NCI-H2081 (cell line): ENCODE measurements at regions not wholly inside any gene's neighbourhood (a gene's known extent, or its start where the extent isn't known, plus 50 kb on each side); places are given as distances from the start of the nearest gene placed in this dataset.
"Not testable (repeated sequence)": the region's sequence is repeated elsewhere in the genome, so short reads cannot be mapped to it uniquely, and the experiment has no call there.

ENCODE experiments used
- DNase-seq, 2 experiments: peaks; one replicate each; lab custom pipeline; 2025; lab: John Stamatoyannopoulos, UW

GRCh38 chr17:64800987-64801386 lies 118.3 kb downstream of the LRRC37A3 start:
- DNase-seq = not testable (repeated sequence)

GRCh38 chr17:64800361-64800895 lies 118.8 kb downstream of the LRRC37A3 start:
- DNase-seq = not testable (repeated sequence)

DNA sequence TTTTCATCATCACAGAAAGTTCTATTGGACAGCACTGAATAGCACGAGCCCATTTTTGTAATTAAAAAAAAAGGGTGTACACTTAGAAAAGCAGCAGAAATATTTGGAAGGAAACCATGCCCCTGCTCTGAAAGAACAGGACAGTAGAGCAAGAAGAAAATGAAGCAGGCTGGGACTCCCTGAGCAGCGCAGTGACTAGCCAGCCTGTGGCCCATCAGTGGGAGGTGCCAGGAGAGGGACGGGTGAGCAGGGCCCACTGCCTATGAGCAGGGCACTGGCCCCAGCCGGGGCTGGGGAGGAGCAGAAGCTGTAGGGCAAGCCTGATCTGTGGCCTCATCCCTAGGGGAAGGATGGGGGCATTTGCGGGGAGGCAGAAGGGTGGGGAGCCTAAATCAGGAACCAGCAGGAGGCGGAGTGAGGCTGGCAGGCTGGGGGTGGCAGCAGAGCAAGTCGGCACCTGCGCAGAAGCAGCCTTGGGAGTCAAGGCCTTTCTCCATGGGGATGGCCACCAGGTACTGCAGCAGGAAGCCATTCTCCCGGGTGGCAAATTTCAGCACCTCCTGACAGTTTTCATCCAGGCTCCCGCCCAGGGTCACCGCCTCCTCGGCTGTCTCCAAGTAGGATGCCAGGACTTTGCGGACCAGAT lies 119.6 kb downstream of the LRRC37A3 start:
- not testable (repeated sequence) for DNase-seq

DNA sequence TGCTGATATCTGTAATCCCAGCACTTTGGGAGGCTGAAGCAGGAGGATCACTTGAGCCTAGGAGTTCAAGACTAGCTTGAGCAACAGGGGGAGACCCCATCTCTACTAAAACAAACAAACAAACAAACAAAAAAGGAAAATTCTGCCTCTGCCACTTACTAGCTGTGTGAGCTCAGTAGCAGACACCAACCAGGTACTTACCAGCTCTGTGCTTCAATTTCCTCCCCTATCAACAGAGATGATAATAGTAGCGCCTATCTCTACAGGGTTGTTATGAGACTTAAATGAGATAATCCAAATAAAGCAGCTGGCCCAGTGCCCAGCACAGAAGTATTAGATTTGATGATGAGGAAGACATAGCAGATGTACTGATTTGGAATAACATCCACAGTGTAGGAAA lies 120.3 kb downstream of the LRRC37A3 start:
- not testable (repeated sequence) for DNase-seq

DNA sequence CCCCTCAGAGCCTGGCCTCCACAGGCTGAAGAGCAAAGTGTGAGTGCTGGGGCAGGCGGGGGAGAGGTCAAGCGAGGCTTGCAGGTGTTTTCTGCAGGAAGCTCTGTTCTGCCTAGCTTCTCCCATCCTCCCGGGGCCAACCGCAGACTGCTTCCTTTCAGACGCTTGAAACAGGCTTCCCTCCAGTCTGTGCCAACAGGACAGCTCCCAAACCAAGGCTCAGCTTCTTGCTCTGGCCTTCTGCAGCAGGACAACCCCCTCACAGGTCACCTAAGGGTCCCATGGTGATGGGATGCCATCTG lies 120.8 kb downstream of the LRRC37A3 start:
- not testable (repeated sequence) for DNase-seq

- DNase-seq = not testable (repeated sequence)
These were observed 121.4 kb downstream of the LRRC37A3 start for GRCh38 chr17:64797746-64798488.

DNA sequence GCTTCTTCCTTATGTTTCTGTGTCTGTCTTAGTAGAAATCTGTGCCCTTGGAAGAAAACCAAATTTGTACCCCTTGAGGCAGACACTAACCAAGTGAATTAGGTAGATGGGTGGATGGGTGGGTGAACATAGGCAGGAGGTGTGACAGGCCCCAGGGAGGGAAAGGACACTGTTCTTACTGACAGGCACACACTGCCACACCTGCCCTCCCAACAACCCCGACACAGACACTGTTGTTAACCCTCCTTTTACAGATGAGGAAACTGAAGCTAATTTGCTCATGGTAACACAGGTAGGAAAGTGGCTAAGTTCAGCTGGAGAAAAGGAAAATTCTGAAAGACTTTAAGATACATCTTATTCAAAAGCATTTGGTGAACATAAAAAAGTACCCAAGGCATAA lies 123.9 kb downstream of the LRRC37A3 start:
- not testable (repeated sequence) for DNase-seq

- DNase-seq = not testable (repeated sequence)
These were observed 124.6 kb downstream of the LRRC37A3 start for GRCh38 chr17:64794548-64795274.

DNA sequence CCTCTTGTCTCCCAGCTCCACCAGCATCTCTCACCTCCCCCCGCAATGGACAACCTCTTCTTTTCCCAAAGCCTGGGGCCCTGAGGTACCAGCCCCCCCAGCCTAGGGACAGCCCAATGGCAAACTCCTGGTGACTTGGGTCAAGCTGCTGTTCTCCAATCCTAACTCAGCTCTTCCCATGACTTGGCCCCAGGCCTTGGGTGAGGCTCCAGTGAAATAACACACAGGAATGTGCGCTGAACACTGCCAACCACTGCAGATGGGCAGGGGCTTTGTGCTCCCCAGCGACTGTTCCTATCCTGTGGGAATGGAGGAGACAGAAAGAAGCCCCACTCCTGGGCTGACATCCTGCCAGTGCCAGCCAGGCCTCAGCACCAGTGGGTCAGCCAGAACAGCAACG lies 125.2 kb downstream of the LRRC37A3 start:
- not testable (repeated sequence) for DNase-seq

DNA sequence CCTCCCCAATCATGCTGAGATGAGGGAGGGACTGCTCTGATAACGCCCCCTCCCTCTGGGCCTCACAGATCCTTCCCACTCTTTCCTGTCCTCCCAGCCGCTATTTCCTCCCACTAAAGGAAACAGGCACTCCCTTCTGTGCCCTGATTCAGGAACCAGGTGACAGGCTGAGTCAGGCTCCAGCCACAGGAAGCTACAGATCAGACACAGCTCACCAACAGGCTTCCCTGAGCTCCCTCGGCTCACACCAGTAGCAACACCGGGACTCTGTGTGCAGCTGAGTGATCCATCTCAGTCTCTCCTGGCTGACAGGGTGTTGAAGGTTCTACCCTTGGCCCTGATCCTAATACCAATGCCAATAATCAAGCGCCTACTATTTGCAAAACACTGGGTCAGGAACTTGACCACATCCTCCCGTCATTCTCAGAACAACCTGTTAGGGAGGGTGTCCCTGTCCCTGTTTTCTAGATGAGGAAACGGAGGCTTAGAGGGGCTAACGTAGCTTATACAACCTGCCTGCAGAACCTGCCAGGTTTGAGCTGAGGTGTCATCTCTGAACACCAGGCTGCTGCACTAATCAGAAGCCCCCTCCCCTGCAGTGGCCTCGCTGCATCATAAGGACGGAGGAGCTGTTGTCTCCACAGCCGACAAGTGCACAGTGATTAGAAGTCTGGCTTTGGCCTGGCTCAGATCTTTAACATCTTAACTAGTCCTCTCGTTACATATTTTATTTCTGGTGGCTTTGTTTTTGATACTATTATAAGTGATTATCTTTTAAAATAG lies 126.3 kb downstream of the LRRC37A3 start:
- not testable (repeated sequence) for DNase-seq

GRCh38 chr17:64792276-64792675 lies 127.0 kb downstream of the LRRC37A3 start:
- not testable (repeated sequence) for DNase-seq

GRCh38 chr17:64791691-64792090 lies 127.6 kb downstream of the LRRC37A3 start:
- not testable (repeated sequence) for DNase-seq

DNA sequence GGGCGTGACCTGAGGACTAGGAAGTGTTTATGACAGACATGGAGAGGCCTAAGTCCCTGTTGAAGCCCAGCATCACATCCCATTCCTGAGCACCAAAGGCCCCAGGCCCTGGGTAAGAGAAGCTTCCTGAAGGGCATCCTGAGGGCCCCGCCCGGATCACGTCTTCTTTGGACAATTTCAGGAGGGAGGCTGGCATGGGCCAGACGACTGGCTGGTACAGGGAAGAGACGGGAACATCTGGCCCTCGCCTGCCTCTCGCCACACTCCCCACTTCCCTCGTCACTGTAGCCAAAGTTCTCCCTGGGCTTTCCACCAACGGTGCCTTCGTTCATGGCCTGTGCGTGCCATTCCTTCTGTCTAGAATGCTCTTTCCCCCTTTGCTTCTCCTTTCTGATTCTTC lies 128.1 kb downstream of the LRRC37A3 start:
- not testable (repeated sequence) for DNase-seq

DNA sequence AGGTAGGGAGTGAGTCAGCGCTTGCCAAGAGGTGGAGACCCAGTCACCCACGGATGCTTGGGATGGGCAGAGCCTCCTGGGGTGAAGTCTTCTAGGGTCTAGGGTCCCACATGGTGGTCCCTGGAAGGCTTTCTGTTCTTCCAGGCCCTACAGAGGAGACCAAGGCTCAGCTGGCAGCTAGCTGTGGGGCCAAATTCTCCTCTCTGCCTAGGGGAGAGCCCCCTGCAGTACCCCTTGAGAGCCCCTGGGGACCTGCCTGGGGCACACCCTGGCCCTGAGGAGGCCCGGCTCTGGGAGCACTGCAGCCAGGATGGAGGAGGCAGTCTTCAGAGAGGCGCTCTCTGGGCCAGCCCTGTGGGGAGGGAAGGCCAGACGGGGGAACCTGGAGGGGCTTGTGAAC lies 128.6 kb upstream of the SMURF2 start:
- not testable (repeated sequence) for DNase-seq

DNA sequence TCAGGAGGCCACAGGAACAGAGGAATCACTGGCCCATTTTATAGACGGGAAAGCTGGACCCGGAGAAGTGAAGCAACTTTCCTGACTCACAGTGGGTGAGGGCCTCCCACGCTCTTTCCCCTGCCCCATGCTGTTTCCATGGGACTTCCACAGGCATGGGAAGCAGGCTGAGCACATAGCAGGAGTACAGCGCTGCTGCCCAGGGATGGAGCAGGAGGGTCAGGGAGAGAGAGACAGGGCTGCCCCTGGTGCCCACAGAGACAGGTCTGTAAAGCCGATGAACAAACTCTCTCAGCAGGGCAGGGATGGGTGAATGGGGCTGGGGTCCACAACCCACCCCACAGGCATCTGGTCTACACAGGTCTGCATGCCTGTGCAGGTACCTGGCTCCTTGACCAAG lies 128.1 kb upstream of the SMURF2 start:
- DNase-seq = not testable (repeated sequence)

GRCh38 chr17:64789061-64789445 lies 126.9 kb upstream of the SMURF2 start:
- not testable (repeated sequence) for DNase-seq

GRCh38 chr17:64788286-64789060 lies 126.4 kb upstream of the SMURF2 start:
- no peak for DNase-seq

DNA sequence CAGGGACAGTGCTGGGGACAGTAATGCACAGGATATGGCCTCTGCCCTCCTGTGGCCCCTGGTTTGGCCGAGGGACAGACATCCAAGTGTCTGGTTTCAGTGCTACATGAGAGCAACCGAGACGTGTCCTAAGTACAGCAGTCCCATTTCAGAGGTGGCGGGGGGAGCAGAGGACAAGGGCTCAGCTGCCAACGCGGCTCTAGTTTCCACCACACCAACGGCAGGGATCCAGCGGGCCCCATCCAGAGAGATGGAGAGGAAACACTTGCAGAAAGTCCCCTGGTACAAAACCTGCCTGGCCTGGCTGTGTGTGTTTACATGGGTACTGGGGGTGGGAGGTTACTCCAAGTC lies 125.8 kb upstream of the SMURF2 start:
- no peak for DNase-seq

DNA sequence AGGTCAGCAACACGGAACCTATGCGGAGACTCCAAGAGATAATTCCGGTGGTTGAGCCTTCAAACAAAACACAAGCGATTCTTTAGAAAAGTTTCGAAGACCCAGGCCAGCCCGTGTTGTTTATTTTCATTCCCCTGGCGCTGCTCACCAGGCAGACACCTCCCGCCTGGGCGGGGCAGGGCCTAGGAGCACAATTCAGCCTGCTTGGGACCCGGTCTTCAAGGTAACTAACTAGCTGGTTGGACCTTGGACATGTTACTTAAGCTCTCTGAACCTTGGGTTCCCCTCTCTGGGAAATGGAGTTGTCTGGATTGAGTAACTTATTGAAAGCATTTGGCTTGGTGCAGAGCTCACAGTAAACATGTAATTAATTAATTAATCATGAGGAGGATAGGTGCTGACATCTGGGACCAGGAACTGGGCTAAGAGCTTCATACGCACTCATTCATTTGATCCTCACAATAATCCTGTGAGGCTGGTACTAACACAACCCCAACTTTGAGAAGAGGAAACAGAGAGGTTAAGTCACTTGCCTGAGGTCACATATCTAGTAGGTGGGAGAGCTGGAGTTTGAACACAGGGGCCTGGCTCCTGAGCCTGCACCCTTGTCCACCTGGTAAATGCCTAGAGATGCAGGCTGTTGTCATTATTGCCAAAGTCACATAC lies 125.3 kb upstream of the SMURF2 start:
- DNase-seq = no peak

DNA sequence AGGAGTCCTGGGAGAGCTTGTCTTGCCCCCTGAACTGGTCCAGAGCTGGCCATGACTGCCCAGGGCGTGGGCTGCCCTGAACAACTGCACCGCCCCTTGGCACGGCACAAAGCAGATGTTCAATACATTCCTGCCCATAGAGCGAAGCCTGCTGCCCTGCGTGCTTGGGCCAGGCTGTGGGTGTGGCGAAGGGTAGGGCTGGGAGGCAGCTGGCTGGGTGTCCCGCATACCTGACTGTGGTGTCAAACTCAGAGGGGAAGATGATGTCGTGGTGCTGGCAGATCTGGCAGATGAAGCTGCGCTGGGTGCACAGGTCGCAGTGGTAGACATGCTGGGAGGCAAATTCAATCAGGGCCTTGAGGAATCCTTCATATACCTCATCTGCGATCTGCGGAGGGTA lies 124.2 kb upstream of the SMURF2 start:
- DNase-seq = no peak

GRCh38 chr17:64785011-64785421 lies 122.9 kb upstream of the SMURF2 start:
- no peak for DNase-seq
